ENCODE measurements at regions not wholly inside any gene's neighbourhood (a gene's known extent, or its start where the extent isn't known, plus 50 kb on each side); places are given as distances from the start of the nearest gene placed in this dataset.

DNA sequence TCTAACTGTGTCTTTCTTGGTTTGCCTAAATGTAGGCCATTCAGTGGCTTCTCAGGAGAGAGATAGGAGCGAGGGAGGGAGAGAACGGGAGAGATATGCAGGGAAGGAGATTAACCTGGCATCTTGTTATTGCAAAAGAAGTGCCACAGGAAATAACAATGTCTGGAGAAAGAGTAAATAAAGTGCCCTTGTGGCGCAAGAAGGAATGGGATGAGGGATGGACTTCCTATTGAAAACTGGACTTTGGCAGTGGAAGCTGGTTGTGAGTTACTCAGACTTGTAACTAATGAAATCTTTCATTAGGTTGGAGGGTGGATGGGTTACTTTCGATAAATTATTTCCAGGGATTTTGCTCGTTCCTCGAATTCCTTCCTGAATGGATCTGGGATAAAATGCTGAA is 136.1 kb downstream of the LACC1 start:
- H3K27ac ChIP-seq, result no peak overlapping the region
- TF ChIP-seq, protein P1, sequence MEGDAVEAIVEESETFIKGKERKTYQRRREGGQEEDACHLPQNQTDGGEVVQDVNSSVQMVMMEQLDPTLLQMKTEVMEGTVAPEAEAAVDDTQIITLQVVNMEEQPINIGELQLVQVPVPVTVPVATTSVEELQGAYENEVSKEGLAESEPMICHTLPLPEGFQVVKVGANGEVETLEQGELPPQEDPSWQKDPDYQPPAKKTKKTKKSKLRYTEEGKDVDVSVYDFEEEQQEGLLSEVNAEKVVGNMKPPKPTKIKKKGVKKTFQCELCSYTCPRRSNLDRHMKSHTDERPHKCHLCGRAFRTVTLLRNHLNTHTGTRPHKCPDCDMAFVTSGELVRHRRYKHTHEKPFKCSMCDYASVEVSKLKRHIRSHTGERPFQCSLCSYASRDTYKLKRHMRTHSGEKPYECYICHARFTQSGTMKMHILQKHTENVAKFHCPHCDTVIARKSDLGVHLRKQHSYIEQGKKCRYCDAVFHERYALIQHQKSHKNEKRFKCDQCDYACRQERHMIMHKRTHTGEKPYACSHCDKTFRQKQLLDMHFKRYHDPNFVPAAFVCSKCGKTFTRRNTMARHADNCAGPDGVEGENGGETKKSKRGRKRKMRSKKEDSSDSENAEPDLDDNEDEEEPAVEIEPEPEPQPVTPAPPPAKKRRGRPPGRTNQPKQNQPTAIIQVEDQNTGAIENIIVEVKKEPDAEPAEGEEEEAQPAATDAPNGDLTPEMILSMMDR (conservative IDR thresholded peaks at IDR 0.05), result no peak

DNA sequence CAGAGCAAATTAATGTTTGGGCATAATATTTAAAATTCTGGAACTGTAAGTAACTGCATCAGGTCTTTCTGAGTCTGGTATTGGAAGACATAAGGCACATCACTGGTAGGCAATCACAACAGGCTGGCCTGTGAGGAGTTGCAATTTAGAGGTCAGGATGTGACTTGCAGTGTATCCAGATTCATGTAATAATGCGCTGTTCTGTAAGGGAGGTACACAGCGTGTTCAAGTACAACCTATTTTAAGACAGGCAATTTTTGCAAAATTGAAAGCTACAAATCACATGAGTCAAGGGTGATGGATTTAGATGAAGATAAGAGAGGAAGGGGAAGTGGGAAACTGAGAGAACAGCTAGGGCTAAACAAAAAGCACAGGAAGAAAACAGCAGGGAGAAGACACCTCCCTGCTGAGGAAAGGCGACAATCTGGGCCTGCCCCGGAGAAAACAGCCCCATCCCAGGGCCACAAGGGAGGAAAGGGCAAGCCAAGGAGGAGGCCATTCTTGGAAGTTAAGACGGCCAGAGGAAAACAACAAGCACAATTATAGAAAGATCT is 138.1 kb downstream of the LACC1 start:
- H3K27ac ChIP-seq, result no peak overlapping the region
- TF ChIP-seq, protein P1 (conservative IDR thresholded peaks at IDR 0.05), result no peak

DNA sequence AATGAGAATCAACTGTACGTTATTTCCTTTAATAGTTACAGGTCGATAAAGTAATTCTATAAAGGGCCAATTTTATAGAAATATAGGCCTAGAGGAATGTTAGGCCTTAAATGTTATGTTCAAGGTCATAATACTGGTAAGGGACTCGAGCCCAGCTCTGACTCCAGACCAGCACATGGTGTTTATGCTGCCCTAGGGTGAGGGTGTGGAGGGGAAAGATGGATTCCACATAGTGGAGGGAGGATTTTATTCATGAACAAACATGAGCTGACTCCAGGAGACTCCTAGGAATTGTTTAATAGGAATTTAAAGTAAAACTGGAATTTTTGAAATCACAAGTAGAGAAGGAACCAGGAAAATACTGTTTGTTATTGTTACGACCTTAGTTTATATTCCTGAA is 139.9 kb downstream of the LACC1 start:
- TF ChIP-seq, protein P1 (conservative IDR thresholded peaks at IDR 0.05), result no peak
- H3K27ac ChIP-seq, result no peak overlapping the region

DNA sequence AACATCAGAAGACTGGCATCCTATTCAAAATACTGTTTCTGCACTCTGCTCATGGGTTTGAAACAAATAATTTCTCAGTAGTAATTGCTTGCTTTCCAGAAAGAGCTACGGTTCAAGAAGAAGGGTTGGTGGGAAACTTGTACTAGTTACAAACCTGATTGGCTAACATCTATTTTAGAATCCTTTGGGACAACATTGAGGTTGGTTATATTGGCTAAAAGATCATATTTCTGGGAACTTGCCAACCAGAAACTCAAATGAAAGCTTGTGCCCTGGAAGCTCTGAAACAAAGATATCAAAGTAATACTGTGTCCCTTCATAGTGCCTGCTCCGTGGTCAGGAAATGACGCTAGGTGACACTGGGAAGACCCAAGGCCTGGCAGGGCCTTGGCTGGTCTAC is 141.7 kb downstream of the LACC1 start:
- TF ChIP-seq, protein P1 (conservative IDR thresholded peaks at IDR 0.05), result no peak
- H3K27ac ChIP-seq, result no peak overlapping the region

DNA sequence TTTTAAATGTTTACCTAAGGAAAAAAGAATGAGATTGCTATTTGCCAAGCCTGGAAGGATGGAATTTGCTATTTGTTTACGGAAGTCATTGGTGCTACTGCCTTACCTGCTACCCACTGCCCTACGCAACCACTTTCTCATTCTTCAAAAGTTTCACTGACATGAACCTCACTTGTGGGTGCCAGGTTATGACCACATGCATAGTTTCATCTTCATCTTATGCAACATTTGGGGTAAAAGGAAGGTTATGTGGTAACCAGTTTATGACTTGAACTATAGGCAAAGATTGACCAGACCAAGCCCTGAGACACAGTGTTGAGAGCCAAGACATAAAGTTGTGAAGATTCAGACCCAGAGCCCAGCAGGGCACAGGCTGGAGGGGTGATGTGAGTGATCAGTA is 142.5 kb downstream of the LACC1 start:
- TF ChIP-seq, protein P1 (conservative IDR thresholded peaks at IDR 0.05), result no peak
- H3K27ac ChIP-seq, result no peak overlapping the region

DNA sequence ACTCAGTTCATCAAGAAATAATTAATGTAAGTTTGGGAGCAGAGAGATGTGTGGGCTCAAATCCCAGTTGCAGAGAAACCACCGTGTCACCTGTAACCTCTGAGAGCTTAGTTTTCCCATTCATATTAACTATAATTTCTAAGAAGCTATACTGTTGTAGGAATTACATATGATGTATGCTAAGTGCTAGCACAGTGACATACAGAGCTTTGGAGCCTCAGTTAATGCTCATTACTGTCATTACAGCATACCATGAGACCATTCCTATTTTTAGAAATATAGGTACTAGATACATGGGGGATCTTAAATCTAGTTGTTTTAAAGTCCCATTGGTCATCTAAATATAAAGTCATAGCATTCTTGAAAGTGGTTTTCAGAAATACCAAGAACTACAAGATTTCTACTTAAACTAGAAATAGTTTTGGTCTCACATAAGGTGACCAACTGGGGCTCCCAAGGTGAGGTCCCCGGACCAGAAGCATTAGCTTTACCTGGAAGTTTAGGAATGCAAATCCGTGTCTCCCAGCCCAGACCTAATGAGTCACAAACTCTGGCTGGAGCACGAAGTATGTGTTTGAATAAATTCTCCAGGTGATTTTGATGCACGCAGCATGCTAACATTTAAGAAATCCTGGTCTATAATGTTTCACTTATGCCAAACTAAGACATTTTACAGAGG is 144.6 kb downstream of the LACC1 start:
- no peak overlapping the region for H3K27ac ChIP-seq
- TF ChIP-seq, protein P1 (conservative IDR thresholded peaks at IDR 0.05), result no peak

- TF ChIP-seq, protein P1 (conservative IDR thresholded peaks at IDR 0.05), result no peak
- H3K27ac ChIP-seq, result no peak overlapping the region
These were observed 145.1 kb downstream of the LACC1 start for GRCh38 chr13:44024846-44025195.

Measured in VCaP (cell line).